ENCODE measurements at regions not wholly inside any gene's neighbourhood (a gene's known extent, or its start where the extent isn't known, plus 50 kb on each side); places are given as distances from the start of the nearest gene placed in this dataset.

- no peak overlapping the region for H3K4me3 ChIP-seq (ENCODE audit: insufficient read depth, low read depth, low read length)
- no peaks in the 10 kb centered on the region for H3K36me3 ChIP-seq (ENCODE audit: control insufficient read depth, insufficient read depth, low read length)
- H3K27ac ChIP-seq (ENCODE audit: insufficient read depth, low read depth, low read length, poor library complexity, severe bottlenecking) = no peak overlapping the region
- H3K27me3 ChIP-seq (ENCODE audit: control insufficient read depth, insufficient read depth, low read length, poor library complexity, severe bottlenecking) = no peaks in the 10 kb centered on the region
- H3K9me3 ChIP-seq (ENCODE audit: control insufficient read depth, low read length) = no peaks in the 10 kb centered on the region
- H3K4me1 ChIP-seq (ENCODE audit: control insufficient read depth, insufficient read depth, low read length) = no peaks in the 10 kb centered on the region
Measured at GRCh38 chr12:59944177-59944576, 348.3 kb downstream of the SLC16A7 start.

- Histone ChIP-seq H3K9me3 (ENCODE audit: control insufficient read depth, low read length) (no peaks in the 10 kb centered on the region), H3K36me3 (ENCODE audit: control insufficient read depth, insufficient read depth, low read length) (no peaks in the 10 kb centered on the region), H3K4me3 (ENCODE audit: insufficient read depth, low read depth, low read length) (no peak overlapping the region), H3K4me1 (ENCODE audit: control insufficient read depth, insufficient read depth, low read length) (no peaks in the 10 kb centered on the region), H3K27ac (ENCODE audit: insufficient read depth, low read depth, low read length, poor library complexity, severe bottlenecking) (no peak overlapping the region), H3K27me3 (ENCODE audit: control insufficient read depth, insufficient read depth, low read length, poor library complexity, severe bottlenecking) (no peaks in the 10 kb centered on the region)
- 93 to 100% methylated on average over 1 to 2 of the region's 2 CpGs for WGBS, 2 experiments
Measured at GRCh38 chr12:59946635-59947034, 350.8 kb downstream of the SLC16A7 start.

- no peaks in the 10 kb centered on the region for H3K4me1 ChIP-seq (ENCODE audit: control insufficient read depth, insufficient read depth, low read length)
- H3K9me3 ChIP-seq (ENCODE audit: control insufficient read depth, low read length) = no peaks in the 10 kb centered on the region
- H3K27ac ChIP-seq (ENCODE audit: insufficient read depth, low read depth, low read length, poor library complexity, severe bottlenecking) = no peak overlapping the region
- no peaks in the 10 kb centered on the region for H3K27me3 ChIP-seq (ENCODE audit: control insufficient read depth, insufficient read depth, low read length, poor library complexity, severe bottlenecking)
- H3K4me3 ChIP-seq (ENCODE audit: insufficient read depth, low read depth, low read length) = no peak overlapping the region
- 100% methylated on average over 1 of the region's 1 CpG; no CpG with 5 or more reads in 1 of the 2 experiments for WGBS, 2 experiments
- no peaks in the 10 kb centered on the region for H3K36me3 ChIP-seq (ENCODE audit: control insufficient read depth, insufficient read depth, low read length)
Measured at GRCh38 chr12:59963546-59963945, 367.7 kb downstream of the SLC16A7 start.

- no peaks in the 10 kb centered on the region for H3K36me3 ChIP-seq (ENCODE audit: control insufficient read depth, insufficient read depth, low read length)
- WGBS, 2 experiments = 84 to 88% methylated on average over 3 to 4 of the region's 4 CpGs
- H3K9me3 ChIP-seq (ENCODE audit: control insufficient read depth, low read length) = no peaks in the 10 kb centered on the region
- no peaks in the 10 kb centered on the region for H3K4me1 ChIP-seq (ENCODE audit: control insufficient read depth, insufficient read depth, low read length)
- H3K27me3 ChIP-seq (ENCODE audit: control insufficient read depth, insufficient read depth, low read length, poor library complexity, severe bottlenecking) = no peaks in the 10 kb centered on the region
- H3K4me3 ChIP-seq (ENCODE audit: insufficient read depth, low read depth, low read length) = no peak overlapping the region
- H3K27ac ChIP-seq (ENCODE audit: insufficient read depth, low read depth, low read length, poor library complexity, severe bottlenecking) = no peak overlapping the region
Measured at GRCh38 chr12:59972905-59973304, 377.1 kb downstream of the SLC16A7 start.

- no peaks in the 10 kb centered on the region for H3K9me3 ChIP-seq (ENCODE audit: control insufficient read depth, low read length)
- H3K36me3 ChIP-seq (ENCODE audit: control insufficient read depth, insufficient read depth, low read length) = no peaks in the 10 kb centered on the region
Measured at GRCh38 chr12:59973515-59973914, 377.7 kb downstream of the SLC16A7 start.

GRCh38 chr12:59977779-59978178 is 381.9 kb downstream of the SLC16A7 start:
- H3K4me1 ChIP-seq (ENCODE audit: control insufficient read depth, insufficient read depth, low read length) = no peaks in the 10 kb centered on the region
- no peaks in the 10 kb centered on the region for H3K27me3 ChIP-seq (ENCODE audit: control insufficient read depth, insufficient read depth, low read length, poor library complexity, severe bottlenecking)
- 69 to 71% methylated on average over 4 of the region's 4 CpGs for WGBS, 2 experiments

More at GRCh38 chr12:59973515-59973914, 377.7 kb downstream of the SLC16A7 start:
- Histone ChIP-seq H3K4me3 (ENCODE audit: insufficient read depth, low read depth, low read length) (no peak overlapping the region), H3K27ac (ENCODE audit: insufficient read depth, low read depth, low read length, poor library complexity, severe bottlenecking) (no peak overlapping the region), H3K27me3 (ENCODE audit: control insufficient read depth, insufficient read depth, low read length, poor library complexity, severe bottlenecking) (no peaks in the 10 kb centered on the region), H3K4me1 (ENCODE audit: control insufficient read depth, insufficient read depth, low read length) (no peaks in the 10 kb centered on the region)
- WGBS, 2 experiments = 95 to 97% methylated on average over 2 of the region's 2 CpGs

GRCh38 chr12:59980476-59980875 is 384.6 kb downstream of the SLC16A7 start:
- Histone ChIP-seq H3K9me3 (ENCODE audit: control insufficient read depth, low read length) (no peaks in the 10 kb centered on the region), H3K36me3 (ENCODE audit: control insufficient read depth, insufficient read depth, low read length) (no peaks in the 10 kb centered on the region), H3K4me1 (ENCODE audit: control insufficient read depth, insufficient read depth, low read length) (no peaks in the 10 kb centered on the region), H3K27me3 (ENCODE audit: control insufficient read depth, insufficient read depth, low read length, poor library complexity, severe bottlenecking) (no peaks in the 10 kb centered on the region), H3K27ac (ENCODE audit: insufficient read depth, low read depth, low read length, poor library complexity, severe bottlenecking) (no peak overlapping the region), H3K4me3 (ENCODE audit: insufficient read depth, low read depth, low read length) (no peak overlapping the region)
- WGBS, 2 experiments = 92 to 100% methylated on average over 1 of the region's 1 CpG

More at GRCh38 chr12:59977779-59978178, 381.9 kb downstream of the SLC16A7 start:
- no peak overlapping the region for H3K27ac ChIP-seq (ENCODE audit: insufficient read depth, low read depth, low read length, poor library complexity, severe bottlenecking)
- H3K9me3 ChIP-seq (ENCODE audit: control insufficient read depth, low read length) = no peaks in the 10 kb centered on the region
- H3K4me3 ChIP-seq (ENCODE audit: insufficient read depth, low read depth, low read length) = no peak overlapping the region
- H3K36me3 ChIP-seq (ENCODE audit: control insufficient read depth, insufficient read depth, low read length) = no peaks in the 10 kb centered on the region

- Histone ChIP-seq H3K4me3 (ENCODE audit: insufficient read depth, low read depth, low read length) (no peak overlapping the region), H3K27me3 (ENCODE audit: control insufficient read depth, insufficient read depth, low read length, poor library complexity, severe bottlenecking) (no peaks in the 10 kb centered on the region), H3K4me1 (ENCODE audit: control insufficient read depth, insufficient read depth, low read length) (no peaks in the 10 kb centered on the region), H3K9me3 (ENCODE audit: control insufficient read depth, low read length) (no peaks in the 10 kb centered on the region), H3K36me3 (ENCODE audit: control insufficient read depth, insufficient read depth, low read length) (no peaks in the 10 kb centered on the region), H3K27ac (ENCODE audit: insufficient read depth, low read depth, low read length, poor library complexity, severe bottlenecking) (no peak overlapping the region)
- 84 to 95% methylated on average over 4 of the region's 4 CpGs for WGBS, 2 experiments
Measured at GRCh38 chr12:59999291-59999690, 403.5 kb downstream of the SLC16A7 start.

- Histone ChIP-seq H3K36me3 (ENCODE audit: control insufficient read depth, insufficient read depth, low read length) (no peaks in the 10 kb centered on the region), H3K27ac (ENCODE audit: insufficient read depth, low read depth, low read length, poor library complexity, severe bottlenecking) (no peak overlapping the region), H3K27me3 (ENCODE audit: control insufficient read depth, insufficient read depth, low read length, poor library complexity, severe bottlenecking) (no peaks in the 10 kb centered on the region), H3K4me3 (ENCODE audit: insufficient read depth, low read depth, low read length) (no peak overlapping the region), H3K4me1 (ENCODE audit: control insufficient read depth, insufficient read depth, low read length) (no peaks in the 10 kb centered on the region), H3K9me3 (ENCODE audit: control insufficient read depth, low read length) (no peaks in the 10 kb centered on the region)
- 90 to 94% methylated on average over 1 of the region's 1 CpG for WGBS, 2 experiments
Measured at GRCh38 chr12:60010486-60010885, 414.7 kb downstream of the SLC16A7 start.

- H3K36me3 ChIP-seq (ENCODE audit: control insufficient read depth, insufficient read depth, low read length) = no peaks in the 10 kb centered on the region
- no peaks in the 10 kb centered on the region for H3K9me3 ChIP-seq (ENCODE audit: control insufficient read depth, low read length)
- H3K4me1 ChIP-seq (ENCODE audit: control insufficient read depth, insufficient read depth, low read length) = no peaks in the 10 kb centered on the region
- H3K27ac ChIP-seq (ENCODE audit: insufficient read depth, low read depth, low read length, poor library complexity, severe bottlenecking) = no peak overlapping the region
- no CpG with 5 or more reads among the region's 1 CpG for WGBS, 2 experiments
- H3K4me3 ChIP-seq (ENCODE audit: insufficient read depth, low read depth, low read length) = no peak overlapping the region
- no peaks in the 10 kb centered on the region for H3K27me3 ChIP-seq (ENCODE audit: control insufficient read depth, insufficient read depth, low read length, poor library complexity, severe bottlenecking)
Measured at GRCh38 chr12:60012659-60013058, 416.8 kb downstream of the SLC16A7 start.

GRCh38 chr12:60014436-60014835 is 418.6 kb downstream of the SLC16A7 start:
- Histone ChIP-seq H3K4me1 (ENCODE audit: control insufficient read depth, insufficient read depth, low read length) (no peaks in the 10 kb centered on the region), H3K36me3 (ENCODE audit: control insufficient read depth, insufficient read depth, low read length) (no peaks in the 10 kb centered on the region), H3K27ac (ENCODE audit: insufficient read depth, low read depth, low read length, poor library complexity, severe bottlenecking) (no peak overlapping the region), H3K9me3 (ENCODE audit: control insufficient read depth, low read length) (no peaks in the 10 kb centered on the region), H3K4me3 (ENCODE audit: insufficient read depth, low read depth, low read length) (no peak overlapping the region), H3K27me3 (ENCODE audit: control insufficient read depth, insufficient read depth, low read length, poor library complexity, severe bottlenecking) (no peaks in the 10 kb centered on the region)

All from ectodermal cell (in vitro differentiated cells).